GM12878 (cell line): ENCODE measurements at regions not wholly inside any gene's neighbourhood (a gene's known extent, or its start where the extent isn't known, plus 50 kb on each side); places are given as distances from the start of the nearest gene placed in this dataset.

Experiments
- ATAC-seq: fragments of 200-7000 bp; cut with Tn5 transposase; 3 replicates; pipeline ENCODE4 v1.9.1; 2020; ENCODE audit warnings: mild to moderate bottlenecking, moderate library complexity
- BruUV-seq: library from RNA; stranded (reverse); fragments of 400-500 nt; replicated peaks from 2 replicates; lab custom pipeline; 2021; lab: Mats Ljungman, UMichigan
- CTCF ChIA-PET: fragments of 300-600 bp; sonication (Branson Sonifier 250); formaldehyde crosslinking; extraction: SDS; loops from one replicate; lab custom pipeline; 2021; ENCODE audit warnings: inconsistent platforms; lab: Yijun Ruan, JAX
- POLR2A ChIA-PET: fragments of 350-600 bp; formaldehyde crosslinking; extraction: SDS; loops from one replicate; lab custom pipeline; 2021; ENCODE audit warnings: inconsistent platforms; lab: Charles Lee
- RAD21 ChIA-PET: fragments of 300-600 bp; sonication (Branson Sonifier 250); formaldehyde crosslinking; loops from one replicate; lab custom pipeline; 2023; ENCODE audit warnings: antibody characterized with exemption; ENCODE audit not compliant: unreplicated experiment; lab: Charles Lee
- SMC1A ChIA-PET: fragments of 300-600 bp; sonication (Branson Sonifier 250); formaldehyde crosslinking; loops from one replicate; lab custom pipeline; 2023; ENCODE audit not compliant: unreplicated experiment, uncharacterized antibody; lab: Charles Lee
- DNase-seq: peaks from one replicate; pipeline ENCODE4 v3.0.0-alpha.2; 2011; ENCODE audit warnings: low read depth, low spot score
- FAIRE-seq: peaks from 3 replicates; lab custom pipeline; 2011; peaks lifted over from hg19 to GRCh38; lab: Jason Lieb, UNC
- H2AFZ ChIP-seq: 2 replicates; pipeline ENCODE4 v1.6.0; 2011; ENCODE audit warnings: low read depth, low read length, control low read depth; ENCODE audit not compliant: control insufficient read depth
- H3K27ac ChIP-seq: 2 replicates; pipeline ENCODE4 v1.5.1; 2011; ENCODE audit warnings: control low read depth; ENCODE audit not compliant: control insufficient read depth, insufficient read depth
- H3K27me3 ChIP-seq, 2 experiments: replicated peaks in 1 of 2; 2 replicates each; pipeline versions ENCODE4 v1.6.0 to v1.6.1; 2011; ENCODE audit warnings: low read length in 1 of 2; ENCODE audit not compliant: control insufficient read depth in 2 of 2, insufficient read depth in 2 of 2
- H3K36me3 ChIP-seq, 2 experiments: 2 replicates each; pipeline ENCODE4 v1.5.1; 2011; ENCODE audit warnings: low read length in 1 of 2; ENCODE audit not compliant: control insufficient read depth in 2 of 2, insufficient read depth in 2 of 2
- H3K4me1 ChIP-seq: 2 replicates; pipeline ENCODE4 v1.6.1; 2011; ENCODE audit warnings: mild to moderate bottlenecking, low read length, moderate library complexity, mixed read lengths; ENCODE audit not compliant: control insufficient read depth, insufficient read depth
- H3K4me2 ChIP-seq: 2 replicates; pipeline ENCODE4 v1.6.0; 2011; ENCODE audit warnings: control low read depth; ENCODE audit not compliant: control insufficient read depth, insufficient read depth
- H3K4me3 ChIP-seq: fragments of 200-600 bp; sonication (generic); 2 replicates; pipeline ENCODE4 v1.5.1; 2016
- H3K79me2 ChIP-seq: 2 replicates; pipeline ENCODE4 v1.6.0; 2011; ENCODE audit warnings: low read length; ENCODE audit not compliant: control insufficient read depth, insufficient read depth
- H3K9ac ChIP-seq: 2 replicates; pipeline ENCODE4 v1.8.0; 2011; ENCODE audit warnings: low read length, control low read depth, mixed read lengths; ENCODE audit not compliant: control insufficient read depth, insufficient read depth
- H3K9me3 ChIP-seq: replicated peaks from 3 replicates; pipeline ENCODE4 v1.5.1; 2011; ENCODE audit warnings: mild to moderate bottlenecking, low read length; ENCODE audit not compliant: control insufficient read depth, insufficient read depth
- H4K20me1 ChIP-seq: 2 replicates; pipeline ENCODE4 v1.6.0; 2011; ENCODE audit not compliant: control insufficient read depth, insufficient read depth
- CBX5 ChIP-seq: sonication (generic); IDR thresholded peaks from 2 replicates; pipeline ENCODE4 v1.6.1; 2016; ENCODE audit warnings: low read depth, moderate library complexity, mild to moderate bottlenecking, inconsistent platforms
- CEBPZ ChIP-seq: fragments of 150-350 bp; IDR thresholded peaks from 2 replicates; pipeline ENCODE4 v1.6.1; 2016; ENCODE audit warnings: low read depth, low read length
- ETV6 ChIP-seq, 2 experiments: fragments of 450-650 bp in 1 of 2; IDR thresholded peaks in 1 of 2; conservative IDR thresholded peaks in 1 of 2; 2 replicates each; pipeline ENCODE4 v1.6.1; 2014; ENCODE audit warnings: antibody characterized with exemption in 1 of 2, borderline replicate concordance in 1 of 2, low read depth in 1 of 2, mild to moderate bottlenecking in 1 of 2, moderate library complexity in 1 of 2
- HDAC2 ChIP-seq: fragments of 200-600 bp; sonication (generic); IDR thresholded peaks from 2 replicates; pipeline ENCODE4 v1.6.1; 2017
- KLF5 ChIP-seq: fragments of 450-650 bp; IDR thresholded peaks from 2 replicates; pipeline ENCODE4 v1.6.1; 2014; ENCODE audit warnings: mild to moderate bottlenecking; ENCODE audit not compliant: partially characterized antibody
- MYC ChIP-seq: IDR thresholded peaks from 2 replicates; pipeline ENCODE4 v1.6.1; 2011; ENCODE audit warnings: mild to moderate bottlenecking, low read length, moderate library complexity, inconsistent platforms; ENCODE audit not compliant: insufficient read depth, insufficient replicate concordance, insufficient read length, severe bottlenecking
- NR2F1 ChIP-seq: fragments of 450-650 bp; conservative IDR thresholded peaks from 2 replicates; pipeline ENCODE4 v1.6.1; 2017; ENCODE audit warnings: mild to moderate bottlenecking
- POLR2A ChIP-seq: IDR thresholded peaks from 2 replicates; pipeline ENCODE4 v1.6.1; 2011; ENCODE audit warnings: low read depth, mild to moderate bottlenecking, low read length
- SMC3 ChIP-seq: IDR thresholded peaks from 2 replicates; pipeline ENCODE4 v1.6.1; 2011; ENCODE audit warnings: low read length, improper control_type of control experiment, borderline replicate concordance
- ZBTB4 ChIP-seq: fragments of 450-650 bp; formaldehyde crosslinking; IDR thresholded peaks from 2 replicates; pipeline ENCODE4 v1.4.0; 2022; ENCODE audit warnings: mild to moderate bottlenecking, moderate library complexity
- WGBS: methylation state at CpG from one replicate; pipeline ENCODE4 v1.1.6; 2016; ENCODE audit warnings: low lambda C conversion rate; ENCODE audit not compliant: insufficient replicate concordance, insufficient coverage; ENCODE audit errors: missing lambda C conversion rate; 5-methylcytosine and 5-hydroxymethylcytosine counted together
- in situ Hi-C: fragments of 300-500 bp; cut with MboI; formaldehyde crosslinking; loops from 9 replicates; pipeline ENCODE4 v1.14.3; 2018; ENCODE audit warnings: mixed read lengths
- intact Hi-C: fragments of 100-400 bp; cut with micrococcal nuclease; formaldehyde crosslinking; loops from one replicate; pipeline ENCODE4 v1.14.2; 2022; ENCODE audit not compliant: unreplicated experiment
- TF ChIP-seq, protein P1 (sequence below): fragments of 150-350 bp; IDR thresholded peaks from 2 replicates; pipeline ENCODE4 v1.6.1; 2014; ENCODE audit warnings: mild to moderate bottlenecking, low read depth, low read length

DNA sequence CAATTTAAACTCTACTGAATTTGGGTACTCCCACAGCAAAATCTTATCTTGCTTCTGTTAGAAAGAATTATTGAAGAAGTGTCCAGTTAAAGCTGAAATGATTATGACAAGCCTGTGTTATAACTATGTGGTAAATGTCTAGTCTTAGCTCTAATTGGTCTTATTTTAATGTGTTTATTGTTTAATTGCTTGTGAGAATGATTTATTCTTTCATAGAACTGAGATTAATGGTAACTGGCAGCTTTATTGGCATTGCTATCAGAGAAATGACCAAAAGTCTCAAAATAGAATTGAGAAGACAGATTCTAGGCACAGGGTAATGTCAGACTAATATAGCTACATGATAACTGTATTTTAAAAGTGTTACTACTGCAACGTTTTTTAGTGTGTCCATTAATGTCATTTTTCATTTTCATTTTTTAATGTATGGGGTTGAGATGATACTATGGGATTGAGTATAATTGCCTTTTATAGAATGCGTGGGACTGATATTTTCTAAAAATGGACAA is 458.7 kb downstream of the AEBP2 start (continued):
- no peak for TF ChIP-seq ZBTB4 (CRISPR knock-in tag)
- TF ChIP-seq CBX5 = no peak
- TF ChIP-seq POLR2A = no peak
- no peak for TF ChIP-seq SMC3

DNA sequence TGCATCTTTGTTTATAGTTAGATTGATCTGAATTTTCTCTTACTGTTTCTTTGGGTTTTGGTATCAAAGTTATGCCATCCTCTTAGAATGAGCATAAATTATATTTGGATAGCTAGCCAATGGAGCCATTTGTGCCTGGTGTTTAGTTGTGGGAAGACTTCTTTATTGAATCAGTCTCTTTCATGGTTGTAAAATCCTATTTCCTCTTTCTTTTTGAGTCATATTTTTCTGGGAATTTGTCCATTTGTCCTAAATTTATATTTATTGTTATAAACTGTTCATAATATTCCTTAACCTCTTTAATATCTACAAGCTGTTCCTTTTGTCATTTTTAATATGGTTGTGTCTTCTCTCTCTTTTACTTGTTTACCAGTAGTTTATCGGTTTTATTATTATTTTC is 462.5 kb downstream of the AEBP2 start:
- WGBS = 61% methylated on average over 1 of the region's 1 CpG
- CTCF ChIA-PET = interaction anchor here (0.6 to 1.4 kb wide), 2 partner anchors 9 to 1093 kb away, joined by 3 to 7 read pairs; no protein-coding TSS in a partner anchor
- intact Hi-C loops (no loop called here), in situ Hi-C loops (no loop called here)
- Histone ChIP-seq H3K79me2 (no peaks in the 10 kb centered on the region), H3K4me3 (no peak overlapping the region), H3K27me3 (no peaks in the 10 kb centered on the region), H3K4me2 (no peak overlapping the region), H2AFZ (no peak overlapping the region), H3K9me3 (no peaks in the 10 kb centered on the region; the same call in 2 of the 3 replicates), H4K20me1 (no peaks in the 10 kb centered on the region), H3K9ac (no peak overlapping the region), H3K4me1 (no peaks in the 10 kb centered on the region), H3K36me3 (no peaks in the 10 kb centered on the region), H3K27ac (no peak overlapping the region)
- RAD21 ChIA-PET = no interaction called here
- POLR2A ChIA-PET = no interaction called here
- SMC1A ChIA-PET = interaction anchor here (1.0 kb wide), 1 partner anchor 54 kb away, joined by 3 read pairs; no protein-coding TSS in a partner anchor
- no peak for FAIRE-seq
- no TSS peak for BruUV-seq
- DNase-seq = no peak
- TF ChIP-seq ETV6 (conservative IDR thresholded peaks at IDR 0.05 in 1 of 2, IDR thresholded peaks at IDR 0.05 in 1 of 2; ENCODE audit: borderline replicate concordance in 1 of 2, low read depth in 1 of 2) (no peak), MYC (no peak), HDAC2 (no peak), CEBPZ (no peak), NR2F1 (no peak), KLF5 (no peak)
- TF ChIP-seq, protein P1, sequence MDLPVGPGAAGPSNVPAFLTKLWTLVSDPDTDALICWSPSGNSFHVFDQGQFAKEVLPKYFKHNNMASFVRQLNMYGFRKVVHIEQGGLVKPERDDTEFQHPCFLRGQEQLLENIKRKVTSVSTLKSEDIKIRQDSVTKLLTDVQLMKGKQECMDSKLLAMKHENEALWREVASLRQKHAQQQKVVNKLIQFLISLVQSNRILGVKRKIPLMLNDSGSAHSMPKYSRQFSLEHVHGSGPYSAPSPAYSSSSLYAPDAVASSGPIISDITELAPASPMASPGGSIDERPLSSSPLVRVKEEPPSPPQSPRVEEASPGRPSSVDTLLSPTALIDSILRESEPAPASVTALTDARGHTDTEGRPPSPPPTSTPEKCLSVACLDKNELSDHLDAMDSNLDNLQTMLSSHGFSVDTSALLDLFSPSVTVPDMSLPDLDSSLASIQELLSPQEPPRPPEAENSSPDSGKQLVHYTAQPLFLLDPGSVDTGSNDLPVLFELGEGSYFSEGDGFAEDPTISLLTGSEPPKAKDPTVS = no peak
- ATAC-seq = no peak
